Muscle of back (tissue), 3 donors: ENCODE measurements at regions not wholly inside any gene's neighbourhood (a gene's known extent, or its start where the extent isn't known, plus 50 kb on each side); places are given as distances from the start of the nearest gene placed in this dataset.
"Not testable (repeated sequence)": the region's sequence is repeated elsewhere in the genome, so short reads cannot be mapped to it uniquely, and the experiment has no call there.

ENCODE experiments used
- DNase-seq, 3 donors: peaks; one replicate each; pipeline versions ENCODE4 v3.0.0 to v3.0.0-alpha.2; 2013

DNA sequence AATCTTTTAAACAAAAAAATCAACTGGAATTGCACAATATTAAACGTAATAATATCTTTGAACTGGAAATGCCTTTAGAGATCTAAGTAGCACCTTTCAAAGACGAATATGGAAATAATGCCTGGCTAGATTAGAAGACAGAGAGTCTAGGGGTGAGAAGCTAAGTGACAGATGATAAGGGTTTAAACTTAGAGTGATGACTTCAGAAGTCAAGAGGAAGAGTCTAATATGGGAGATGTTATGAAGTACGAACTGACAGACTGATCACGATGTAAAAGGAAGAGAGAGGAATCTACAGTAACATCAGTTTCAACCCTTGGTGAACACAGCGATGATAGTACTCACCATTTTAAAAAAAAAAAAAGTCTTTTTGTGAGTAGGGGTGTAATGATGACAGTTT lies 57.9 kb downstream of the HINT1 start:
- no peak for DNase-seq

DNA sequence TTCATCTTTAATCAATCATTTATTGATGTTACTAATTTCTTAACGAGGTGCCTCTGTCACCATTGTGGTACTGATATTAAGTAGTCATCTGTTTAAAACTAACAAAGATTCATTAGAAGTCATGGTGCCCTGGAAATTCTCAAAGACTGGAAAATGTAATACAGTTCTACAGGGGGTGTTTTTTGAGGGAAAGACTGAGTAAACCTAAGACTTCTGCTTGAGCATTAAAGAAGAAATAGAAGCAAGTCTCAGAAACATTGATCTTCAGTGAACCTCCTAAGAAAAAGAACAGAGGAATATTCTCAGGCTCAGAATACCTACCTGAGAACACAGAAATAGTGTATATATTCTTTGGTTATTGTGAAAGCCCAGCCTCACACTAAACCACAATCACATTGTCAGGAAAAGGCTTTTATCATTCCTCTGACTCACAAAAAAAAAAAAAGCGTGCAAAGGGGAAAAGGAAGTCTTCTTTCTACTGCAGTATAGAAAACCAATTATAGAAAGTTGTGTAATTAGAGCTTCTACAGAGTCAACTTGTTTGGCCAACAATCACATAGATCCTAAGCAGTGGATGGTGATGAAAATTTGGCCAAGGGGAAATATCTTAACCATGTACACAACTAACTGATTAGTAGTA lies 60.8 kb downstream of the HINT1 start:
- DNase-seq: no peak

- DNase-seq: no peak
These were observed 68.0 kb downstream of the HINT1 start for GRCh38 chr5:131096774-131097710.

GRCh38 chr5:131095561-131095960 lies 69.5 kb downstream of the HINT1 start:
- not testable (repeated sequence) for DNase-seq

- DNase-seq: no peak
These were observed 80.6 kb downstream of the HINT1 start for GRCh38 chr5:131084436-131084835.

DNA sequence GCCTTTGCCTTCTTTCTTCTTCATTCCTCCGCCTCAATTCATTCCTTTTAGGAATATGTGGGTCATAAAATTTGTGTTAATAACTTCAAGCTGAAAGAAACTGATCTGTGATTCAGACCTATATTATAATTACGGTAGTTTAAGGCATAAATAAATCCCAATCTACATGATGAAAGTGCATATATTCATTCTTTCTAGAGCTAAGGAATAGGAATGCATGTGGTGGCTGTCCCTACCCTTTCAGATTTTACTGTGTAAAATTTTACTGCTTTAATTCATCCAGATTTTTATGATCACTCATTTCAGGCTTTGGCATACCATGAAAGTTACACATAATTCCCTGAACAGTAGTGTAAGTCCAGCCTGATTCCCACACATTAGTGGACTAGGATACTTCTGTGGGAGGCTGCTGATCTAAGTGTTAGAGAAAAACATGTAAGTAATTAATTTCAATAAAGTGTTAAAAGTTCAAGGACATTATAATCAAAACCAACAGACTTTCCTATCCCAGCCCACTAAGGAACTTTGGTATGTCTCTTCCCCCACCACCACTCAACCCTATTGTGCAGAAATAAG lies 83.1 kb downstream of the HINT1 start:
- peak in 1 of 3 donors; percentile 15 for DNase-seq

DNA sequence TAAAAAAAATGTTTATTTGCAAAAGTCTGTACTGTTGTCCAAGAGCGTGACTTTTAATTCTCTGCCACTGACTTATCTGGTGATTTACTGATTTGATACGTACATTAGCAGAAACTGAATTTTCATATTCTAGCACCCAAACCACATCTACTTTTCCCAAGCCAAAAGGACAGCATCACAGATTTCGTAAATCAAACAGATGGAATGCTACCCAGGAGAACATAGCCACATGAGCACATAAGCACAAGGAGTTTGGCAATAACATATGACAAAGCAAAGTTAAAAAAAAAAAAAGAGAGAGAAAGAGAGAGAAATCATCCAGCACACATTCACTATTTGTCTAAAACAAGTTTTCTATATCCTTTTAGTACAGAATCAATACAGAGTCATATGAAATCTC lies 83.7 kb downstream of the HINT1 start:
- DNase-seq: peak in 1 of 3 donors; percentile 12

DNA sequence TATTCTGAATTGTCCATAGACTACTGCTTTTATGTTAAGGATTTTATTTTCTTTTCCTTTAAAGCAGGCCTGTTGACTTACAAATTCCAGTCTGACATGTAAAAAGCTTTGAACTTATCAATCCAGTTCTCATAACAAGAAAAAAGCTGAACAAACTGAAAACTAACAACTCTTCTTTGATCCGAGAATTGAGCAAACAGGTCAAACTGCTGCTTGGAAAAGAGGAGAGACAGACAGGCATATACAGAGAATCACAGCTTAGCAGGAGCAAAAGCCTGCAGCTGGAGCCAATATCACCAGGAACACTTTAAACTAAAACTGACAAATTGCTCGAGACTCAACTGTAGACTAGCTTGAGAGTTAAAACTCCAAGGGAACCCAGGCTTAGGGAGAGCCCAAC lies 85.8 kb downstream of the HINT1 start:
- no peak for DNase-seq

DNA sequence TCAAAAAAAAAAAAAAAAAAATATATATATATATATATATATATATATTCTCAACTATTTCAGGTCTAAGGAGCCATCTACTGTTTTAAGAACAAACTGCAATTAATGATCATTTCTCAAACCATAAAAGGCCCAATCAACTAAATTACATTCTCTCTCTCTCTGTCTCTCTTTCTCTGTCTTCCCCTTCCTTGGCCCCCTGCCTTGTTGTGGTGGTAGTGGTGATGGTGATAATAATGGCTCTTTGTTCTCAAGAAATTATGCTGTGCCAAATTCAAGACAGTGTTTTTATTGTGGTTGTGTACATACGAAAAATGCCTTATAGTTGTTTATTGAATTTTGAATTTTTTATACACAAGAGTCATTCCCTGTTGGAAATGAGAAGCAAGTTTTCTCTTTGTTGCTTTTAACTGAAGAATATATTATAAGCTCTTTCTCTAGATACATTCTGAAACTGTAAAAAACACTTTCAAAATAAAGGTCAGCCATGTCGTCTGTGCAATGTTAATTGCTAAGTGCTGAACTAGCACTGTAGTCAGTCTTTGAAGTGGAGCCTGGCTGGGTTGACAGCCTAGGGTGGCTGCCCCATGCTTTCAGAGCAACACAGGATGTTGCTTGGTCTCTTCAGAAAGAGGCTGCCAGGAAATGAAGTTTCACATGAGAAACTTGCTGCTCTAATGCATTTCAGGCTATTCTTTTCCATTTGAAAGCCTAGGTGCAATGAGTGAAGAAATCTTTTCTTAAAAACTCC lies 96.0 kb downstream of the HINT1 start:
- peak in 1 of 3 donors; percentile 8 for DNase-seq

GRCh38 chr5:131068076-131068475 lies 97.0 kb downstream of the HINT1 start:
- no peak for DNase-seq

DNA sequence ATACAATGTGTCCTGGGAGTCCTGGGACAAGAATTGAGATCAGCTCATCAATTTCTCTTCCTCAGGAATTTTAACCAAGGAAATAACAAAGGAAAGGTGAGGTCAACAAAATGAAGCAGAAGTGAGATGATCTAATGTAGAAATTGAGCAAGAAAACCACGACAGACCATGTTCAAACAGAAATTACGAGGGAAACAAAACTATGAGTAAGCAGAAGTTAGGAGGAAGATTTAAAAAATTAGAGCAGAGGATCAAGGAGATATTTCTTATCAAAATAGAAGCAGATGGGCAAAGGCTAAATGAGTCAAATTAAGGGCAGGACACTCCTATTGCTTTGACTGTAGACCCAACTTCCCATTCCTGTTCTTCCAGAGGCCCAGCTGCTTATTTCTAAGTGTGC lies 97.4 kb downstream of the HINT1 start:
- DNase-seq: no peak

DNA sequence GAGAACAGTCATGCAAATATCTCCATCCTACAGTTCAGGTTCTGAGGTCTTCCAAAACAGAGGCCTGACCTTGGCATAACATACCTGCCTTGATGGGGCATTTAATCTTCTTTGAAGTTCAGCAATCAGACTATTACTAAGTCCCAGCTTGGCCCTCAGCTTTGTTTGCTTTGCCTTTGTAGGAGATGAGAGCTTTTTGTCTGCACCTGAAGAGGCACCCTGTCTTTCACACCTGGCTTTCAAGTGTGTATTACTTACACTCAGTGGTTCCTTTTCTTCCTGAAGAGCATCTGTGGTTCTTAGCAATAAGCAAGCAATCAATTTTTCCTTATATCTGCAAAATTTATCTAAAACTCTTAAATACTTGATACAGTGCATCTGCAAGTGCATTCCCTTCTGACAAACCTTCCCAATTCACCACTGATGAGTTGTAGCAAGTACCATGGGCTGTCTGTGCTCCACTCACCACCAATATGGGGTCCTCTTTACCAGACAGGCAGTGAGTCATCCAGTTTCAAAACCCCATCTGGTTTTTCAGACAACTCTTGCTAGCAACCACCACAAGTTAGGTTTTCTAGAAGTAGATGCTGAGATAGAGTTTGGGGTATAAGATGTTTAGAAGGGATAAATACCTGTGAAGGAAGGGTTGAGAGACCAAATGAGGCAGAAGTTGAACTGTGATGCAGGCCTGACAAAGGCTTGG lies 100.2 kb downstream of the HINT1 start:
- no peak for DNase-seq

DNA sequence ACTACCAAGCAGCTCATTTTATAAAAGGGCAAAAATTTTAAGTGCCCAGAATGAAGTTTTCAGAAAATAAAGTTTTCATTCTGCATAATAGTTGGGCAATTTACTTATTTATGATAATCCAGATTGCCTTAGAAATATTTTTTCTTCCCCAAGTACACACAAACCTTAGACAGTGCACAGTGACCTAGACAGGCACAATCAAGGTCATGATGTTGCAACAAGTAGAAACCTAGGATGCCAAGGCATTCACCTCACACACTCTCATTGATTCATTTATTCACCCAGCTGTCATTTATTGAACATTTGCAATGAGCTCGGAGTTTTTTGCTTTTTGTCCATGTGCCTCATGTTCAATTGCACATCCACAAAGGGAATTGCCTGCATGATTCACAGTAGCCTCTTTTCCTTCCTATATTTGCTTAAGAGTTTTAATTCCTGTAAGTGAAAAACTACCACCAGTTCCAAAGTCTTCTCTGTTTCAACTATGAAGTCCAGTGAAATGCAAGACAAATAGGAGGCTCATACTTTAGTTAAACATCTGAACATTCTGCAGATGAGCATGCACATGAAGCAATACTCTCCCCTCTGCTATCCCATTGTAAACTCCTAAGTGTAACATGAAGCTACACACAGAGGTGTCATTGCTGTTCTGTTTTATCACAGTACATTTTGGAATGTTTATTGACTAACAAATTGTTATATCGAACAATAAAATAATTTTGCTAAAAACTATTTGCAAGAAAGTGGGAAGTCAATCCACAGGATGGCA lies 122.9 kb downstream of the HINT1 start:
- DNase-seq: no peak

GRCh38 chr5:131023498-131023865 lies 141.6 kb downstream of the HINT1 start:
- no peak for DNase-seq

DNA sequence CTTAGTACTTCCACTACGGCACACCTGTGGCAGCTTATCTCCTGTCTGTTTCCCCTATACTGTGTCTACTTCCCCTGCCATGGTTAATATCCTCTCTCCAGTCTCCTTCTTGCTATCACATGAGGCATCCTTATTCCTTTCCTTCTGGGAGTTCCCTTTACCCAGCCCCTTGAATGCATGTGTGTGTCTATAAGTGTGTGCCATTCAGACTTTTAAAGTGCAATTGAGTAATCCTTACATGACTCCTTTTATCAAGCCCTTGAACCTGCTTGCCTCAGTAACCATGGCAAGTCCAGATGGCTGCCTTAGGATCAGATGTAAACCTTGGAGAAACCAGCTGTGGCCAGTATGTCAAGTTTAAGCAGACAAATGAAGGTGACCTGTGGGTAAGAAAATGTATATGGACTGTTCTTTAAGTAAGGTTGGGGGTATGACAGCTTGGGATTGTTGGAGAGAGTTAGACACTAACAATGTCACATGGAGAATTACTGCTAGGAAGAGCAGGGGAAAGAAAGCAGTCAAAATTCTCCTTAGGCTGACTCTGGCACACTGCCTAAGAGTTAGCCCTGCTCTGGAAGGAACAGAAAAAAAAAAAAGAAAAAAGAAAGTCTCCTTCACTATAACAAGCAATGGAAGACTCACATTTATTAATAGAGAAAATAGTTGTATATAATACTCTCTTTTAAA lies 142.1 kb downstream of the HINT1 start:
- peak in 2 of 3 donors; percentile 17 to 45 for DNase-seq

DNA sequence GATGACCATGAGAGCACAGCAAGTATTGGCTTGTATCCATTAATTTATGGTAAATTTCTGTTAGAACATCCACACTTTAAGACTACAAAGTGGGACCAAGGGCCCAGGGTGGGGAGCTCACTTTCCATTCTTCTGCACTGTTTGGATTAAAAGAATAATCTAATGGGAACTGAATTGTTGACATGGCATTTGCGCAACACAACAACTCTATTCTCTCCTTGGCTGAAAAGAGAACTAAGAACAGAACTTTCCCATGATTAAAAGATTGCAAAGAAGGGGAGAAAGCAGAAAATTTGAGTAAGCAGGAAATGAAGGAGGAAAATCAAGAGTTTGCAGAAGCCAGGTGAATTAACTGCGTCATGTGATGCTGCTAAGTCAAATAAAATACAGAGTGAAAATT lies 143.4 kb downstream of the HINT1 start:
- DNase-seq: no peak

- no peak for DNase-seq
These were observed 145.3 kb downstream of the HINT1 start for GRCh38 chr5:131019601-131020315.

- no peak for DNase-seq
These were observed 145.9 kb downstream of the HINT1 start for GRCh38 chr5:131019111-131019510.

DNA sequence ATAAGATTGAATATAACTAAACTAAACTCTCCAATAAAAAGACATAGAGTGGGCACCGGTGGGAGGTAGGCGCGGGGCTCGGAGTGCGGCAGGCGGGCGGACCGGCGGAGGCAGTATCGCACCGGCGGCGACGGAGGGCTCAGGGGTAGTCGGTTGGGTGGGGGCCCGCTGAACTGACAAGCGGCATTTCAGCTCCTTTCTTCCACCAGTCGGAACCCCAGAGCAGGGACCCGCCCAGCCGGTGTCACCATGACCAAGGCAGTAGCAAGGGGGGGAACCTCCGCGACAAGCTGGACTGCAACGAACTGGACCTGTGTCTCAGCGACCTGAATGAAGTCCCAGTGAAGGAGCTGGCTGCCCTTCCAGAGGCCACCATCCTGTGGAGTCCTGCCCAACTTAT lies 156.7 kb downstream of the HINT1 start:
- no peak for DNase-seq
